ENCODE measurements at regions not wholly inside any gene's neighbourhood (a gene's known extent, or its start where the extent isn't known, plus 50 kb on each side); places are given as distances from the start of the nearest gene placed in this dataset.

DNA sequence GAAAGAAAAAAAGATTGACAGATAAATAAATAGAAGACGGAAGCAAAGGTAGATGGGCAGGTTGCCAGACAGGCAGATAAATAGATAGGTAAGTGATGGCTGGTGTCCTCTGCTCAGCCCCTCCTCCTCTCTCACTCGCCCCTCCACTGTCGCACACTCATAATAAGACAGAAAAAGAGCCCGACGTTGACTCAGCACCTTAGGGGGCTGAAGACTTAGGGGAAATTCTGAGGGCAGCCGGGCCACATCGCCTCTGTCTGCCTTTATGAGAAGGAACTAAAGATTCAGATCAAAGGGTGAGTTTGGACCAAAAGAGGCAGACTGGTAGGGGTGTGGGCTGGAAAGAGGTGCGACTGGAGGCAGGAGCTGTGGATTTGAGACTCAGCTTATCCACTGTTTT, 158.1 kb upstream of the IGSF21 start:
- H3K4me1 ChIP-seq (ENCODE audit: control insufficient read depth, insufficient read depth, low read length): no peaks in the 10 kb centered on the region
- Mint-ChIP-seq H3K27ac (no peak overlapping the region), H3K4me1 (no peaks in the 10 kb centered on the region), H3K4me3 (no peak overlapping the region), H3K36me3 (ENCODE audit: low read depth) (no peaks in the 10 kb centered on the region), H3K27me3 (ENCODE audit: insufficient read depth) (peaks cover 17% of the 10 kb centered on the region), H3K9me3 (no peaks in the 10 kb centered on the region)
- 84 to 85% methylated on average over 8 of the region's 8 CpGs for WGBS, 2 experiments (ENCODE audit: insufficient coverage in 1 of 2, insufficient read length in 1 of 2)
- H3K27ac ChIP-seq (ENCODE audit: low read depth, low read length): no peak overlapping the region
- H3K9ac ChIP-seq (ENCODE audit: extremely low read depth, low read length, poor library complexity, severe bottlenecking): no peak overlapping the region
- no peaks in the 10 kb centered on the region for H3K36me3 ChIP-seq (ENCODE audit: control insufficient read depth, insufficient read depth, low read length)
- no peaks in the 10 kb centered on the region for H3K9me3 ChIP-seq (ENCODE audit: control insufficient read depth, low read length)
- no peak overlapping the region for H3K4me3 ChIP-seq (ENCODE audit: low read length)
- no peaks in the 10 kb centered on the region for H3K27me3 ChIP-seq (ENCODE audit: control insufficient read depth, insufficient read depth, low read length, poor library complexity, severe bottlenecking)
- TF ChIP-seq, protein P1, sequence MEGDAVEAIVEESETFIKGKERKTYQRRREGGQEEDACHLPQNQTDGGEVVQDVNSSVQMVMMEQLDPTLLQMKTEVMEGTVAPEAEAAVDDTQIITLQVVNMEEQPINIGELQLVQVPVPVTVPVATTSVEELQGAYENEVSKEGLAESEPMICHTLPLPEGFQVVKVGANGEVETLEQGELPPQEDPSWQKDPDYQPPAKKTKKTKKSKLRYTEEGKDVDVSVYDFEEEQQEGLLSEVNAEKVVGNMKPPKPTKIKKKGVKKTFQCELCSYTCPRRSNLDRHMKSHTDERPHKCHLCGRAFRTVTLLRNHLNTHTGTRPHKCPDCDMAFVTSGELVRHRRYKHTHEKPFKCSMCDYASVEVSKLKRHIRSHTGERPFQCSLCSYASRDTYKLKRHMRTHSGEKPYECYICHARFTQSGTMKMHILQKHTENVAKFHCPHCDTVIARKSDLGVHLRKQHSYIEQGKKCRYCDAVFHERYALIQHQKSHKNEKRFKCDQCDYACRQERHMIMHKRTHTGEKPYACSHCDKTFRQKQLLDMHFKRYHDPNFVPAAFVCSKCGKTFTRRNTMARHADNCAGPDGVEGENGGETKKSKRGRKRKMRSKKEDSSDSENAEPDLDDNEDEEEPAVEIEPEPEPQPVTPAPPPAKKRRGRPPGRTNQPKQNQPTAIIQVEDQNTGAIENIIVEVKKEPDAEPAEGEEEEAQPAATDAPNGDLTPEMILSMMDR (conservative IDR thresholded peaks at IDR 0.05): no peak
- DNase-seq: no peak

DNA sequence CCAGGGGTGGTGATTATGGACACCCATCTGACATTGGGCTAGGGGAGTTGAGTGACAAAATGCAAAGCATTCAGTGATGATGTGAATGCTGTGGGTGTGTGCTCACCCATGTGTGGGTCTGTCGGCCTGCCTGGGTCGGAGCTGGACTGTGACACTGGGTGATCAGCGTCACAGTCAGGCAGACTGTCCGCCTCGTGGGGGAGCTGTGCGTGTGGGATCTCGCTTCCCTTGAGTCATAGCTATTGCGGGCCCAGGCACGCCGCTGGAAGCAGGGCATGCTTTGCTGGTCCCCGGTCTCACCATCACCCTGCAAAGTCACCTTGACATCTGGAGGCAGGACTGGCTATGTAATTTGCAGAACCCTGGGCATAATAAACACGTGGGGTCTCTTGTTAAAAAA, 156.9 kb upstream of the IGSF21 start:
- H3K9me3 Mint-ChIP-seq: no peaks in the 10 kb centered on the region
- peaks cover 15% of the 10 kb centered on the region for H3K27me3 Mint-ChIP-seq (ENCODE audit: insufficient read depth)
- no peak overlapping the region for H3K4me3 ChIP-seq (ENCODE audit: low read length)
- H3K9me3 ChIP-seq (ENCODE audit: control insufficient read depth, low read length): no peaks in the 10 kb centered on the region
- WGBS, 2 experiments (ENCODE audit: insufficient coverage in 1 of 2, insufficient read length in 1 of 2): 85 to 86% methylated on average over 11 to 12 of the region's 12 CpGs
- no peaks in the 10 kb centered on the region for H3K36me3 Mint-ChIP-seq (ENCODE audit: low read depth)
- DNase-seq: no peak
- H3K27me3 ChIP-seq (ENCODE audit: control insufficient read depth, insufficient read depth, low read length, poor library complexity, severe bottlenecking): peaks cover 5% of the 10 kb centered on the region
- no peak overlapping the region for H3K27ac Mint-ChIP-seq
- no peaks in the 10 kb centered on the region for H3K36me3 ChIP-seq (ENCODE audit: control insufficient read depth, insufficient read depth, low read length)
- no peaks in the 10 kb centered on the region for H3K4me1 ChIP-seq (ENCODE audit: control insufficient read depth, insufficient read depth, low read length)
- no peak overlapping the region for H3K4me3 Mint-ChIP-seq
- no peak overlapping the region for H3K9ac ChIP-seq (ENCODE audit: extremely low read depth, low read length, poor library complexity, severe bottlenecking)
- no peak overlapping the region for H3K27ac ChIP-seq (ENCODE audit: low read depth, low read length)
- TF ChIP-seq, protein P1 (conservative IDR thresholded peaks at IDR 0.05): no peak
- H3K4me1 Mint-ChIP-seq: no peaks in the 10 kb centered on the region

DNA sequence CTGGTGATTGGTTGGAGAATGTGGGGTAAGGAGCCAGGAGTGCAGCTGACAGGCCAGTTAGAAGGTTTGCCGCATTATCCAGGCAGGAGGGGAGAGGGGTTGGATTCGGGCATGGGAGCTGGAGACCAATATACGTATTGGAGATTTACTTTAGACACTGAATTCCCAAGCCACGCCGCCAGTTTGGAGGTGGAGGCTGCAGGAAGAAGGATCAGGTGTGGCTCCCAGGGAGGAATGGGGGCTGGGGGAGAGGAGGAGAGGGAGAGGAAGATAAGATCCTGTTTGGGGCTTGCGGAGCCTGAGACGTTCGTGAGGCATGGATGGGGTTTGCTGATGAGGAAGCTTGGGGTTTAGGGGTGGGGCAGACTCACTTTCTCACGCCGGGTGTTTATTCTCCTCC, 155.1 kb upstream of the IGSF21 start:
- TF ChIP-seq, protein P1 (conservative IDR thresholded peaks at IDR 0.05): no peak
- DNase-seq: no peak
- Mint-ChIP-seq H3K4me3 (no peak overlapping the region), H3K27me3 (ENCODE audit: insufficient read depth) (peaks cover 13% of the 10 kb centered on the region), H3K27ac (no peak overlapping the region), H3K36me3 (ENCODE audit: low read depth) (no peaks in the 10 kb centered on the region), H3K4me1 (no peaks in the 10 kb centered on the region), H3K9me3 (peaks cover 1% of the 10 kb centered on the region)
- Histone ChIP-seq H3K4me1 (ENCODE audit: control insufficient read depth, insufficient read depth, low read length) (no peaks in the 10 kb centered on the region), H3K9me3 (ENCODE audit: control insufficient read depth, low read length) (no peaks in the 10 kb centered on the region), H3K4me3 (ENCODE audit: low read length) (no peak overlapping the region), H3K27me3 (ENCODE audit: control insufficient read depth, insufficient read depth, low read length, poor library complexity, severe bottlenecking) (peaks cover 6% of the 10 kb centered on the region), H3K9ac (ENCODE audit: extremely low read depth, low read length, poor library complexity, severe bottlenecking) (no peak overlapping the region), H3K36me3 (ENCODE audit: control insufficient read depth, insufficient read depth, low read length) (no peaks in the 10 kb centered on the region), H3K27ac (ENCODE audit: low read depth, low read length) (no peak overlapping the region)
- 81 to 93% methylated on average over 10 of the region's 10 CpGs for WGBS, 2 experiments (ENCODE audit: insufficient coverage in 1 of 2, insufficient read length in 1 of 2)

Measured in endodermal cell (in vitro differentiated cells).